ENCODE measurements at regions not wholly inside any gene's neighbourhood (a gene's known extent, or its start where the extent isn't known, plus 50 kb on each side); places are given as distances from the start of the nearest gene placed in this dataset.

- no peak for TF ChIP-seq POLR2A (IDR thresholded peaks at IDR 0.05)
- TF ChIP-seq, protein P1, sequence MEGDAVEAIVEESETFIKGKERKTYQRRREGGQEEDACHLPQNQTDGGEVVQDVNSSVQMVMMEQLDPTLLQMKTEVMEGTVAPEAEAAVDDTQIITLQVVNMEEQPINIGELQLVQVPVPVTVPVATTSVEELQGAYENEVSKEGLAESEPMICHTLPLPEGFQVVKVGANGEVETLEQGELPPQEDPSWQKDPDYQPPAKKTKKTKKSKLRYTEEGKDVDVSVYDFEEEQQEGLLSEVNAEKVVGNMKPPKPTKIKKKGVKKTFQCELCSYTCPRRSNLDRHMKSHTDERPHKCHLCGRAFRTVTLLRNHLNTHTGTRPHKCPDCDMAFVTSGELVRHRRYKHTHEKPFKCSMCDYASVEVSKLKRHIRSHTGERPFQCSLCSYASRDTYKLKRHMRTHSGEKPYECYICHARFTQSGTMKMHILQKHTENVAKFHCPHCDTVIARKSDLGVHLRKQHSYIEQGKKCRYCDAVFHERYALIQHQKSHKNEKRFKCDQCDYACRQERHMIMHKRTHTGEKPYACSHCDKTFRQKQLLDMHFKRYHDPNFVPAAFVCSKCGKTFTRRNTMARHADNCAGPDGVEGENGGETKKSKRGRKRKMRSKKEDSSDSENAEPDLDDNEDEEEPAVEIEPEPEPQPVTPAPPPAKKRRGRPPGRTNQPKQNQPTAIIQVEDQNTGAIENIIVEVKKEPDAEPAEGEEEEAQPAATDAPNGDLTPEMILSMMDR (IDR thresholded peaks at IDR 0.05) = no peak
- no peak for TF ChIP-seq POLR2AphosphoS5 (IDR thresholded peaks at IDR 0.05)
- TF ChIP-seq EP300 (IDR thresholded peaks at IDR 0.05) = no peak
Observed at GRCh38 chr6:19415605-19416326, 421.4 kb upstream of the ID4 start.

DNA sequence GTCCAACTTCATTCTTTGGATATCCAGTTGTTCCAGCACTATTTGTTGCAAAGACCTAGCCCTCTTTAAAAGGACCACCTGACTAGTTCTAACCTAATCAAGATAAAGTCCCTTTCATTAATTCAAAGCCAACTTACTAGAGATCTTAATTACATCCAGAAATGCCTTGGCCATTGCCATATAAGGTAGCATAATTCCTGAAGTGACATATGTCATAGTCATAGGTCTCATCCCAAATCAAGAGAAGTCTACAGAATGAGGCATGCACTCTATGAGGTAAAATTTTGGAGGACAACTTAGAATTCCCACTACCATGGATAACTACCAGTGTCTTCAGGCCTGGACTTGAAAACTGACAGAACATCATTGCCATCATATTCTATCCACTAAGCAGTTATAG, 420.4 kb upstream of the ID4 start:
- H3K36me3 ChIP-seq = no peaks in the 10 kb centered on the region
- no peaks in the 10 kb centered on the region for H3K4me1 ChIP-seq
- intact Hi-C loops (cut with DNase I) = no loop called here
- H3K27me3 ChIP-seq = no peaks in the 10 kb centered on the region
- H3K9me3 ChIP-seq = no peaks in the 10 kb centered on the region
- TF ChIP-seq POLR2A (IDR thresholded peaks at IDR 0.05) = no peak
- TF ChIP-seq, protein P1 (IDR thresholded peaks at IDR 0.05) = no peak
- no peak for TF ChIP-seq EP300 (IDR thresholded peaks at IDR 0.05)
- no peak for TF ChIP-seq POLR2AphosphoS5 (IDR thresholded peaks at IDR 0.05)
- no peak for DNase-seq
- no peak overlapping the region for H3K27ac ChIP-seq
- H3K4me3 ChIP-seq = no peak overlapping the region

More at GRCh38 chr6:19415605-19416326, 421.4 kb upstream of the ID4 start:
- no peaks in the 10 kb centered on the region for H3K9me3 ChIP-seq
- no peak for DNase-seq
- no peaks in the 10 kb centered on the region for H3K4me1 ChIP-seq
- intact Hi-C loops (cut with DNase I) = no loop called here
- no peaks in the 10 kb centered on the region for H3K36me3 ChIP-seq
- 66 to 78% methylated on average over 4 of the region's 4 CpGs for WGBS, 2 donors
- no peak overlapping the region for H3K27ac ChIP-seq
- H3K4me3 ChIP-seq = no peak overlapping the region
- H3K27me3 ChIP-seq = no peaks in the 10 kb centered on the region

DNA sequence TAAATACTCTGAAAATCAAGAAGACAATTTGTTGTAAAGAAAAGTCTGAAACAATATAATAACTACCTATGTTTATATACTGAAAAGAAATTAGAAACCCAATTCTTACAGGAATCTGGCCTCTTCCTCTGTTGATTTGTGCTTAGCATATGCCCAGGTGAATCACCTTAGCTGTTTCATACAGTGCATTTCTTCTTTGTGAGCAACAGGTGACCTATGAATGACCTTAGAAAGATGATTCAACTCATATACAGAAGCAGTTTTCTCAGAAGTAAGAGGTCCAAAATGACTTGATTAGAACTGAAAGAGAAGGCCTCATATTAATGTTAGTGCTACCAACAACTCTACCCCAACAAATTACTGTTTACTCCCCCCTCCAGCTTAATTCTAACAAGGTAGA, 419.5 kb upstream of the ID4 start:
- no peaks in the 10 kb centered on the region for H3K36me3 ChIP-seq
- no peak overlapping the region for H3K4me3 ChIP-seq
- H3K27me3 ChIP-seq = no peaks in the 10 kb centered on the region
- H3K27ac ChIP-seq = no peak overlapping the region
- no peaks in the 10 kb centered on the region for H3K9me3 ChIP-seq
- no peak for DNase-seq
- intact Hi-C loops (cut with DNase I) = no loop called here
- no peak for TF ChIP-seq EP300 (IDR thresholded peaks at IDR 0.05)
- no peak for TF ChIP-seq POLR2A (IDR thresholded peaks at IDR 0.05)
- no peak for TF ChIP-seq POLR2AphosphoS5 (IDR thresholded peaks at IDR 0.05)
- TF ChIP-seq, protein P1 (IDR thresholded peaks at IDR 0.05) = no peak
- H3K4me1 ChIP-seq = no peaks in the 10 kb centered on the region

GRCh38 chr6:19424853-19425252, 412.3 kb upstream of the ID4 start:
- TF ChIP-seq EP300 (IDR thresholded peaks at IDR 0.05) (no peak), POLR2A (IDR thresholded peaks at IDR 0.05) (no peak), POLR2AphosphoS5 (IDR thresholded peaks at IDR 0.05) (no peak)
- TF ChIP-seq, protein P1 (IDR thresholded peaks at IDR 0.05) = no peak
- no peaks in the 10 kb centered on the region for H3K4me1 ChIP-seq
- H3K27me3 ChIP-seq = no peaks in the 10 kb centered on the region
- intact Hi-C loops (cut with DNase I) = no loop called here
- H3K9me3 ChIP-seq = no peaks in the 10 kb centered on the region
- no peak overlapping the region for H3K4me3 ChIP-seq
- no peaks in the 10 kb centered on the region for H3K36me3 ChIP-seq
- no peak overlapping the region for H3K27ac ChIP-seq
- no peak for DNase-seq
- WGBS, 2 donors = 89 to 93% methylated on average over 2 of the region's 2 CpGs

- 65 to 78% methylated on average over 1 of the region's 1 CpG for WGBS, 2 donors
- intact Hi-C loops (cut with DNase I) = no loop called here
- Histone ChIP-seq H3K4me1 (no peaks in the 10 kb centered on the region), H3K36me3 (no peaks in the 10 kb centered on the region), H3K27ac (no peak overlapping the region), H3K4me3 (no peak overlapping the region), H3K9me3 (no peaks in the 10 kb centered on the region), H3K27me3 (no peaks in the 10 kb centered on the region)
- TF ChIP-seq EP300 (IDR thresholded peaks at IDR 0.05) (no peak), POLR2AphosphoS5 (IDR thresholded peaks at IDR 0.05) (no peak), POLR2A (IDR thresholded peaks at IDR 0.05) (no peak)
- TF ChIP-seq, protein P1 (IDR thresholded peaks at IDR 0.05) = no peak
- no peak for DNase-seq
Observed at GRCh38 chr6:19427548-19427947, 409.6 kb upstream of the ID4 start.

Measured in sigmoid colon (tissue), 6 donors.